ENCODE measurements at regions not wholly inside any gene's neighbourhood (a gene's known extent, or its start where the extent isn't known, plus 50 kb on each side); places are given as distances from the start of the nearest gene placed in this dataset.
"Not testable (repeated sequence)": the region's sequence is repeated elsewhere in the genome, so short reads cannot be mapped to it uniquely, and the experiment has no call there.

DNA sequence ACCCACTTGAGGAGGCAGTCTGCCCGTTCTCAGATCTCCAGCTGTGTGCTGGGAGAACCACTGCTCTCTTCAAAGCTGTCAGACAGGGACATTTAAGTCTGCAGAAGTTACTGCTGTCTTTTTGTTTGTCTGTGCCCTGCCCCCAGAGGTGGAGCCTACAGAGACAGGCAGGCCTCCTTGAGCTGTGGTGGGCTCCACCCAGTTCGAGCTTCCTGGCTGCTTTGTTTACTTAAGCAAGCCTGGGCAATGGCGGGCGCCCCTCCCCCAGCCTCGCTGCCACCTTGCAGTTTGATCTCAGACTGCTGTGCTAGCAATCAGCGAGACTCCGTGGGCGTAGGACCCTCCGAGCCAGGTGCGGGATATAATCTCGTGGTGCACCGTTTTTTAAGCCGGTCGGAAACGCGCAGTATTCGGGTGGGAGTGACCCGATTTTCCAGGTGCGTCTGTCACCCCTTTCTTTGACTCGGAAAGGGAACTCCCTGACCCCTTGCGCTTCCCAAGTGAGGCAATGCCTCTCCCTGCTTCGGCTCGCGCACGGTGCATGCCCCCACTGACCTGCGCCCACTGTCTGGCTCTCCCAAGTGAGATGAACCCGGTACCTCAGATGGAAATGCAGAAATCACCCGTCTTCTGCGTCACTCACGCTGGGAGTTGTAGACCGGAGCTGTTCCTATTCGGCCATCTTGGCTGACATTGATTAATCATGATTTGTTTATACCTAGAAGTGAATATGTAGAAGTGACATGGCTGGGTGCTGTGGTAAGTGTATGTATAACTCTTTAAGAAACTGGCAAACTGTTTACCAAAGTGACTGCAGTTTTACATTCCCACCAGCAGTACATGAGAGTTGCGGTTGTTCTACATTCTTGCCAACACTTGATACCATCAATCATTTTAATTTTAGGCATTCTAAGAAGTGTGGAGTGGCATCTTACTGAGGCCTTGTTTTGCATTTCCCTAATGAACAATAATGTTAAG is 465.9 kb upstream of the MAP3K7 start:
- not testable (repeated sequence) for DNase-seq (ENCODE audit: low spot score)

GRCh38 chr6:91045161-91045560 is 458.3 kb upstream of the MAP3K7 start:
- no peak for DNase-seq (ENCODE audit: low spot score)

DNA sequence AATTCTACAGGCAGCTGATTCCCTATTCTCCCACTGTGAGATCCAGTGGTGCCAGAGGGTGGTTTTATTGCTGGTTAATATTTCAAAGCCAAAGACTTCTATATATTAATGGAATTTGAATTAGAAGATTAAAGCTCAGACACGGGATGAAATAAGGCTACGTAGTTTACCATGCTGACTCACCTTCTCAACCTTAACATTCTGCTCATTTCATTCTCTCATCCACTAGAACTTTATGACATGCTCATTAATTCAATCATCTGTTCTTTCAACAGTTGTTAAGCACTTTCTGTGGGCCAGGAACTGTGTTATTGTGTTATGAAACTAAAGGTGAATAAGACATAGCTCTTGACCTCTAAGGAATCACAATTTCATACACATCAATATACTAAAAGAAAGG is 456.9 kb upstream of the MAP3K7 start:
- DNase-seq (ENCODE audit: low spot score) = no peak

DNA sequence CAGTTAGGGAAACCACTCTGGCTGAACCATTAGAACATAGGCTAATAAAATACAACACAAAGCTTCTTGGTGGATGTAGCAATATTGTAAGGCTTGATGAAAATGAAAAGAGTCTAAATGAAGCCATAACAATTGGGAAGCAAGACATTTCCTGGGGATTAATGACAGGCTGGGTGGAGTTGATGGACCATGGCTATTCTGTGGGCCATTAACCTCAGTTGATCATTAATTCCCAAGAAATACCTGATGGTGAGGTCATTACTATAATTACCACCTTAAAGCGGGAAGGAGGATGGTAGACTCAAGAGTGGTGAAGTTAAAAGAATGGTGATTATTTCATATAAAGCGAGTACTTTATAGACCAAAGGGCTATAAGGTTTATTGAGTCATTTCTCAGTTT is 455.8 kb upstream of the MAP3K7 start:
- no peak for DNase-seq (ENCODE audit: low spot score)

DNA sequence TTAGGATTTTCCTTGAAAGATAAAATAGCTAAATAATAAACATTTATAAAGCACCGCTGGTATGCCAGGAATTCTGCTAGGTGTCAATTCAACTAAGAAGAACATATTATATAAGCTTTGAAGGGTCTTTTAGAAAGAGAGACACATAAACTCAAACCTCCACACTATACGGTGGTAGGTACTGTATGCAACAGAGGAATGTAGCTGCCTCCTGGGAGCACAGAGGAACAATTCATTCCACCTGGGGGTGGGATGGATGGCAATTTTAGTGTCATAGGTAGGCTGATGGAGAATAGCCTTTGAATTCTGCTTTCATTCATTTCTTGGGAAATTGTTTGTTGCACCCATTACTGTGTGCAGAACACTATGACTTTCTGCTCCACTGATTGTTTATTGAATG is 447.1 kb upstream of the MAP3K7 start:
- DNase-seq (ENCODE audit: low spot score) = no peak

- no peak for DNase-seq (ENCODE audit: low spot score)
Observed at GRCh38 chr6:91031581-91031980, 444.7 kb upstream of the MAP3K7 start.

DNA sequence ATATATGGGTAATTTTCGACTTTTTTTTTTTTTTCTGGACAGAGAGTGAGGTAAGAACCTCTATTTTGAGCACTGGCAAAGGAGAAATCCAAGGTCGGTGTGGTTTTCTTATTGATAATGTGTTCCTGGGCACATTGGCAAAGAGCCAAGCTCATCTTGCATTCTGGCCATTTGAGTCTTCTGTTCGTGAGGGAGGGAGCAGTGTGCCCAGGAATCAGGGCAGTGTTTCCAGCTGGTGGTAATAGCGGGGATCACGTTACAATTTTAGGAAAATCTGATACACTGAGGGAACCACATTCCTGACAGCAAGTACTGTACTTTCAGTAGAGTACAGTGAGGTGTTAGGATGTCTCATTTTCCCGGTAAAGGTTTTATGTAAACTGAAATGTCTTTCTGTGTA is 442.3 kb upstream of the MAP3K7 start:
- DNase-seq (ENCODE audit: low spot score) = no peak

GRCh38 chr6:91023529-91023928 is 436.7 kb upstream of the MAP3K7 start:
- DNase-seq (ENCODE audit: low spot score) = no peak

- no peak for DNase-seq (ENCODE audit: low spot score)
Observed at GRCh38 chr6:91020744-91021143, 433.9 kb upstream of the MAP3K7 start.

DNA sequence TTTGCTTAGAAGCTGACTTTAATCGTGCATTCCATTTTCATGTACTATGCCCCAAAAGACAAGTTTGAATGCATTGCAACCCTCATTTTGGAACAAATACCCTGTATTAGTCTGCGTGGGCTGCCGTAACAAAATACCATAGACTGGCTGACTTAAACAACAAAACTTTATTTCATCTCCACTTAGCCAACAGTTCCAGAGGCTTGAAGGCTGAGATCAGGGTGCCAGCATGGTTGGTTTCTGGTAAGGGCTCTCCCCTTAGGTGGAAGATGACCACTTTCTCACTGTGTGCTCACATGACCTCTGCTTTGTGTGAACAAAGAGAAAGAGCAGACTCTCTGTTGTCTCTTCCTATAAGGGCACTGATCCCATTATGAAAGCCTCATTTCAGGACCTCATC is 431.7 kb upstream of the MAP3K7 start:
- no peak for DNase-seq (ENCODE audit: low spot score)

DNA sequence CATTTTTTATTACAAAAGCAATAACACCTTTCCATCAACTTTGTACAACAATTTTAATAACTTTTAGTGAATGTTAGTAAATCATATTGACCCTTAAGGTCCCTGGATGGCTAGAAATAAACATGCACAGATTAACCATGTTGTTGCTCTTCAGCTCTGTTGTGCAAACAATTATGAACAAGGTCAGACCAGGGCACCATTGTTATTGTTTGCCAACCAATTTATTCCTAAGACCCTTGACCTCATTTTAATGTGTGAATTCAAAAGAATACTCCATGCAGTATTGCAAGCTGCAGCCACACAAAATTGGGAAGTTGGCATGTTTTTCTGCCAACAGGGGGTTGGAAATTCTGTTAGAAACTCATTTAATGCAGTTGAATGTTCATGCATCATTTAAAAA is 426.6 kb upstream of the MAP3K7 start:
- DNase-seq (ENCODE audit: low spot score) = no peak

- no peak for DNase-seq (ENCODE audit: low spot score)
Observed at GRCh38 chr6:90997076-90997475, 410.2 kb upstream of the MAP3K7 start.

DNA sequence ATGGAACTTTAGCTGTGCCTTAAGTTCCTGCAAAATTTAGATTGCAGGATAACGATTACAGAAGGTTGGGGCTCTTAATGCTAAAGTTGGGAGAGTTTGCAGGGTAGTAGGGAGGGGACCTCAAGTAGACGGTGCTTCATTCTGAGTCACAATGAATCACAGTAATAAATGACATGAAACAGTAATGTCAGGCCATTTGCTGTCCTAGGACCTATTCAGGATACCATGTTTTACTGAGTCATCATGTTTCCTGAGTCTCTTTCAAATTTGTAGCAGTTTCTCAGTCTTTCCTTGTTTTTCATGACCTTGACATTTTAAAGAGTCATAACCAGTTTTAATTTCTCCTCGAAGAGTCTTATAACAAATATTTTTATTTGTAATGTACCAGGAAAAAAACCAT is 406.9 kb upstream of the MAP3K7 start:
- no peak for DNase-seq (ENCODE audit: low spot score)

- DNase-seq (ENCODE audit: low spot score) = no peak
Observed at GRCh38 chr6:90989763-90990162, 402.9 kb upstream of the MAP3K7 start.

- no peak for DNase-seq (ENCODE audit: low spot score)
Observed at GRCh38 chr6:90984066-90984465, 397.2 kb upstream of the MAP3K7 start.

DNA sequence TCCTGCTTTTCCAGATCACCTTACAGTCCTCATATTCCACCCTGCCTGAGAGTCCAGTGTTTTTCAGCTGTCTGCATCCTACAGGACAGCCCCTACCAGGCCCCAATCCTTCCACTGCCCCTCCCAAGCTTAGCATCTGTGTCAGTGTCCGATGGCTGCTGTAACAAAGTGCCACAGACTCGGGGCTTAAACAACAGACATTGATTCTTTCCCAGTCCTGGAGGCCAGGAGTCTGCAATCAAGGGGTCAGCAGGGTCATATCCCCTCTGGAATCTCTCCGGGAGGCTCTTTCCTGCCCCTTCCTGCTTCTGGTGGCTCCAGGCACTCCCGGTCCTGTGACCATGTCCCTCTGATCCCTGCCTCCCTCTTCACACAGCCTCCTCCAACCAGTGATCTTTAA is 396.6 kb upstream of the MAP3K7 start:
- no peak for DNase-seq (ENCODE audit: low spot score)

GRCh38 chr6:90982581-90982980 is 395.7 kb upstream of the MAP3K7 start:
- DNase-seq (ENCODE audit: low spot score) = no peak

DNA sequence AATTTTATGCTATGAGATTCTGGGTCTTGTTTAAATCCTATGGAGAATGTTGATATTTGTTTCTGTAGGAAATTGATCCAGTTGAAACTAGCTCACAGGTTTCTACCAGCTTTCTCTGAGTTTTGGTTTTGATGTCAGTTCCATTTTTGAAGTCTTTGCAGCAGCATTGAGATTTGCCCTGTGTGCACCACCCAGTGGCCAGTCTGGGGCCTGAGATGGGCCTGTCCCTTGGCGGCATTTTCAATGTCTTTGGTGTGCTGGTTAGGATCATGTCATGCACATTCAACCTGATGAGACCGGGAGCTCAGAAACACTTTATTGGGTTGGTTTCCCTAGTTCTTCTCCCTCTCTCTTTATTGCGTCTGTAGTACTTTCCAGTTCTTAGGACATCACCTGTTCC is 395.2 kb upstream of the MAP3K7 start:
- no peak for DNase-seq (ENCODE audit: low spot score)

- DNase-seq (ENCODE audit: low spot score) = no peak
Observed at GRCh38 chr6:90978046-90978445, 391.2 kb upstream of the MAP3K7 start.

DNA sequence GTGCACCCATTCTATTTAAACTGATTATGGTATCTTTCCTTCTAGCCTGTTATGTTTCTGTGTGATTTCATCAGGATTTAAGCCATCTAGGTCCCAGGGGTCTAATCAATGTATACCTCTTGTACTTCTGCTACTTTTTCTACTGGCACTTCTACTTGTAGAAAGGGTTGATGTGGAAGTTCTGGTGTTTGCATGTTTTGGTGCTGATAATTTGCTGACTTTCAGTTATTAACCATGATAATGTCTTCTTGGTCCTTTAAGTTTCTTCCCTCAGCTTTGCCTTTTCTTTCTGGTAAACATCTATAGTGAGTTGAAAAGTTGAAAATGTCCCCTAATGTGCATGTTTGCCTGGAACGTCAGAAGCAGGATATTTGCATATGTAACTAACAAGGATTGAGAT is 390.6 kb upstream of the MAP3K7 start:
- no peak for DNase-seq (ENCODE audit: low spot score)

- no peak for DNase-seq (ENCODE audit: low spot score)
Observed at GRCh38 chr6:90976341-90976740, 389.5 kb upstream of the MAP3K7 start.

DNA sequence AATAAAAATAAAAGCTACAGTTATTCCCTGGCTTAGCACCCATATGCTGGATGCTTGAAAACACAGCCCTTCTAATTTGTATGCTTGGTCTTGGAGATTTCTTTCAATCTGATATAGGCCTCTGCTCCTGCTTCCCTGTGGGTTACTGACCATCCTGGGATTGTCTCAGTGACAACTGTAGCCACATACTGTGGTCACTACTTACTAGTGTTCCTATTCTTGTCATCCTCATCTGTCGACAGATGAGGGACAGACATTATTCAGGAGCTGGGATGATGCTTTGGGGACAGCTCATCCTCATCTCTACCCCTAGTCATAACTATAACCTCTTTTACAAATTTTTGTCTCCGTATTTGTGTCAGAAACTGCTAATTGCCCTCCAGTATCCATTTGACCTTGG is 388.9 kb upstream of the MAP3K7 start:
- no peak for DNase-seq (ENCODE audit: low spot score)

GRCh38 chr6:90973188-90973587 is 386.3 kb upstream of the MAP3K7 start:
- no peak for DNase-seq (ENCODE audit: low spot score)

DNA sequence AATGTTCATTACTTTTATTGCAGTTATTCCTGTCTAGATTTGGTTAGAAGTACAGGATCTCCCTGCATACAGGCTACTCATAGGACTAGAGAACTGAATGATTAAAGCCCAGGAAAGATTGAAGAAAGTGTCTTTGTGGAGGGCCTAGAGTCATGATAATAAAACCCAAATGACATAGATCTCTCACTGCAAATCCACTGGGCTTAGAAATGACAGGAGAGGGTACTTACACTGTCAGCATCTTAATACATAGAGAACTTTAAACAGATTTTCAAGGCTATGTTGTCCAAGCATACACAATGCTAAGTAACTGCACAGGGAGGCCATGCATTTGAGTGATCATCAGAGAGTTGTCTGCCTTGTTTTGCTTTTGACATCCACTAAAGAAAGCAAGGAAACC is 383.8 kb upstream of the MAP3K7 start:
- no peak for DNase-seq (ENCODE audit: low spot score)

Data from ecto neural progenitor cell (in vitro differentiated cells).